Esophagus squamous epithelium (tissue), 4 donors: ENCODE measurements at regions not wholly inside any gene's neighbourhood (a gene's known extent, or its start where the extent isn't known, plus 50 kb on each side); places are given as distances from the start of the nearest gene placed in this dataset.

Experiments
- CTCF ChIP-seq, 6 experiments: fragments of 450-650 bp in 4 of 6; fragments of 200-600 bp in 2 of 6; sonication (generic) in 2 of 6; IDR thresholded peaks; one replicate each; pipeline ENCODE4 v1.5.1; 2016 to 2019; ENCODE audit warnings: antibody characterized with exemption in 6 of 6, mild to moderate bottlenecking in 4 of 6, moderate library complexity in 4 of 6
- POLR2A ChIP-seq, 4 donors: fragments of 450-650 bp; IDR thresholded peaks; one replicate each; pipeline ENCODE4 v1.6.1; 2017; ENCODE audit warnings: antibody characterized with exemption in 4 of 4, mild to moderate bottlenecking in 4 of 4, moderate library complexity in 3 of 4

GRCh38 chr9:13447843-13448422 lies 168.4 kb upstream of the MPDZ start:
- no peak for TF ChIP-seq CTCF (IDR thresholded peaks at IDR 0.05)
- TF ChIP-seq POLR2A (IDR thresholded peaks at IDR 0.05): no peak
